ENCODE measurements at regions not wholly inside any gene's neighbourhood (a gene's known extent, or its start where the extent isn't known, plus 50 kb on each side); places are given as distances from the start of the nearest gene placed in this dataset.

DNA sequence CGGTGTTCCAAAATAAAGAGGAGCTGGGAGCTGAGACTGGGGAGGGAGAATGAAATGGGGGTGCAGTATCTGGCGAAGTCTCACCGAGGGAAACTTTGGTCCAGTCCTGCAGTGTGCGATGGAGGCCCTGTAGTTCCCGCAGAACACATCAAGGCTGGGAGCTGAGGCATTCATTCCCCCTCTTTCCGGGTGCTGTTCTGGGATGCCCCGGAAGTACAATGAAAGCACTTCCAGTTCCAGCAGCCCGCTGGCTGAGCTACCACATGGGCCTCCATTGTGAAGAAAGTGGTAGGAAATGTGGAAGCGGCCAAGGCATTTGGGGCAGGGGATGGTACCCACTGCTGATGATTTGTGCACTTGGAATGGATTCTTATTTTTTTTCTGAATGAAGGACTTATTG, 560.7 kb downstream of the GLRX3 start:
- TF ChIP-seq, protein P1, sequence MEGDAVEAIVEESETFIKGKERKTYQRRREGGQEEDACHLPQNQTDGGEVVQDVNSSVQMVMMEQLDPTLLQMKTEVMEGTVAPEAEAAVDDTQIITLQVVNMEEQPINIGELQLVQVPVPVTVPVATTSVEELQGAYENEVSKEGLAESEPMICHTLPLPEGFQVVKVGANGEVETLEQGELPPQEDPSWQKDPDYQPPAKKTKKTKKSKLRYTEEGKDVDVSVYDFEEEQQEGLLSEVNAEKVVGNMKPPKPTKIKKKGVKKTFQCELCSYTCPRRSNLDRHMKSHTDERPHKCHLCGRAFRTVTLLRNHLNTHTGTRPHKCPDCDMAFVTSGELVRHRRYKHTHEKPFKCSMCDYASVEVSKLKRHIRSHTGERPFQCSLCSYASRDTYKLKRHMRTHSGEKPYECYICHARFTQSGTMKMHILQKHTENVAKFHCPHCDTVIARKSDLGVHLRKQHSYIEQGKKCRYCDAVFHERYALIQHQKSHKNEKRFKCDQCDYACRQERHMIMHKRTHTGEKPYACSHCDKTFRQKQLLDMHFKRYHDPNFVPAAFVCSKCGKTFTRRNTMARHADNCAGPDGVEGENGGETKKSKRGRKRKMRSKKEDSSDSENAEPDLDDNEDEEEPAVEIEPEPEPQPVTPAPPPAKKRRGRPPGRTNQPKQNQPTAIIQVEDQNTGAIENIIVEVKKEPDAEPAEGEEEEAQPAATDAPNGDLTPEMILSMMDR (IDR thresholded peaks at IDR 0.05) = no peak
- TF ChIP-seq POLR2A (IDR thresholded peaks at IDR 0.05) = no peak
